ENCODE measurements at regions not wholly inside any gene's neighbourhood (a gene's known extent, or its start where the extent isn't known, plus 50 kb on each side); places are given as distances from the start of the nearest gene placed in this dataset.
A peak's percentile ranks its signal among the peaks of the same experiment; 100 is the strongest.

GRCh38 chr14:58882577-58883018, 244.8 kb downstream of the DACT1 start:
- ChIA-PET CTCF (no interaction called here), POLR2A (ENCODE audit: unreplicated experiment) (no interaction called here)
- BruUV-seq (replicated peaks) = no TSS peak
- Histone ChIP-seq H3K36me3 (ENCODE audit: low read depth) (no peaks in the 10 kb centered on the region), H3F3A (ENCODE audit: insufficient read depth, low read depth) (no peaks in the 10 kb centered on the region), H3K9me2 (ENCODE audit: insufficient read depth) (peaks cover 5% of the 10 kb centered on the region; the same call in 1 of the 2 replicates), H3K27me3 (ENCODE audit: insufficient read depth, low read depth) (no peaks in the 10 kb centered on the region), H4K20me1 (ENCODE audit: insufficient read depth) (no peaks in the 10 kb centered on the region), H3K9me3 (ENCODE audit: insufficient read depth, low read depth) (no peaks in the 10 kb centered on the region), H3K4me2 (no peak overlapping the region), H3K4me1 (replicated peaks; ENCODE audit: insufficient read depth) (no peaks in the 10 kb centered on the region), H3K27ac (no peak overlapping the region), H2AFZ (no peak overlapping the region), H3K4me3 (no peak overlapping the region), H3K79me2 (ENCODE audit: low read depth) (no peaks in the 10 kb centered on the region)
- TF ChIP-seq EZH2 (IDR thresholded peaks at IDR 0.05; ENCODE audit: low read depth) = no peak
- no peak for TF ChIP-seq CTCF (conservative IDR thresholded peaks at IDR 0.05)
- no peak for DNase-seq
- intact Hi-C loops (cut with micrococcal nuclease; ENCODE audit: unreplicated experiment) = no loop called here

GRCh38 chr14:58884442-58884841, 246.7 kb downstream of the DACT1 start:
- Histone ChIP-seq H4K20me1 (ENCODE audit: insufficient read depth) (no peaks in the 10 kb centered on the region), H3K27ac (no peak overlapping the region), H3K4me1 (replicated peaks; ENCODE audit: insufficient read depth) (no peaks in the 10 kb centered on the region), H3K4me3 (no peak overlapping the region), H3K36me3 (ENCODE audit: low read depth) (no peaks in the 10 kb centered on the region), H3F3A (ENCODE audit: insufficient read depth, low read depth) (no peaks in the 10 kb centered on the region), H2AFZ (no peak overlapping the region), H3K9me2 (ENCODE audit: insufficient read depth) (no peaks in the 10 kb centered on the region), H3K27me3 (ENCODE audit: insufficient read depth, low read depth) (no peaks in the 10 kb centered on the region), H3K79me2 (ENCODE audit: low read depth) (no peaks in the 10 kb centered on the region), H3K9me3 (ENCODE audit: insufficient read depth, low read depth) (no peaks in the 10 kb centered on the region), H3K4me2 (no peak overlapping the region)
- POLR2A ChIA-PET (ENCODE audit: unreplicated experiment) = no interaction called here
- CTCF ChIA-PET = interaction anchor here (0.5 kb wide), 1 partner anchor 334 kb away, joined by 3 read pairs; no protein-coding TSS in a partner anchor
- intact Hi-C loops (cut with micrococcal nuclease; ENCODE audit: unreplicated experiment) = no loop called here
- DNase-seq = no peak
- no TSS peak for BruUV-seq (replicated peaks)
- TF ChIP-seq EZH2 (IDR thresholded peaks at IDR 0.05; ENCODE audit: low read depth) (no peak), CTCF (conservative IDR thresholded peaks at IDR 0.05) (peak; percentile 46)

GRCh38 chr14:58887931-58888330, 250.2 kb downstream of the DACT1 start:
- no peaks in the 10 kb centered on the region for H3K36me3 ChIP-seq (ENCODE audit: low read depth)
- no peak overlapping the region for H3K4me3 ChIP-seq
- H3K27me3 ChIP-seq (ENCODE audit: insufficient read depth, low read depth) = no peaks in the 10 kb centered on the region
- no peaks in the 10 kb centered on the region for H3K79me2 ChIP-seq (ENCODE audit: low read depth)
- ChIA-PET POLR2A (ENCODE audit: unreplicated experiment) (no interaction called here), CTCF (no interaction called here)
- no peaks in the 10 kb centered on the region for H3K9me2 ChIP-seq (ENCODE audit: insufficient read depth)
- no peak for DNase-seq
- H3K4me1 ChIP-seq (replicated peaks; ENCODE audit: insufficient read depth) = no peaks in the 10 kb centered on the region
- H4K20me1 ChIP-seq (ENCODE audit: insufficient read depth) = no peaks in the 10 kb centered on the region
- H3K4me2 ChIP-seq = no peak overlapping the region
- intact Hi-C loops (cut with micrococcal nuclease; ENCODE audit: unreplicated experiment) = no loop called here
- H3F3A ChIP-seq (ENCODE audit: insufficient read depth, low read depth) = no peaks in the 10 kb centered on the region
- BruUV-seq (replicated peaks) = no TSS peak
- no peak overlapping the region for H2AFZ ChIP-seq
- H3K27ac ChIP-seq = no peak overlapping the region
- TF ChIP-seq CTCF (conservative IDR thresholded peaks at IDR 0.05) (no peak), EZH2 (IDR thresholded peaks at IDR 0.05; ENCODE audit: low read depth) (no peak)
- no peaks in the 10 kb centered on the region for H3K9me3 ChIP-seq (ENCODE audit: insufficient read depth, low read depth)
